Stimulated activated CD4-positive, alpha-beta T cell treated with anti-CD3 and anti-CD28 coated beads, Interleukin-1b, Interleukin-23, amount 100 ng/mL, for 1 hour (primary cell): ENCODE measurements at regions not wholly inside any gene's neighbourhood (a gene's known extent, or its start where the extent isn't known, plus 50 kb on each side); places are given as distances from the start of the nearest gene placed in this dataset.

Experiments
- DNase-seq, 2 donors: peaks; one replicate each; pipeline ENCODE4 v3.0.0-alpha.2; 2020; ENCODE audit warnings: low read depth in 2 of 2

DNA sequence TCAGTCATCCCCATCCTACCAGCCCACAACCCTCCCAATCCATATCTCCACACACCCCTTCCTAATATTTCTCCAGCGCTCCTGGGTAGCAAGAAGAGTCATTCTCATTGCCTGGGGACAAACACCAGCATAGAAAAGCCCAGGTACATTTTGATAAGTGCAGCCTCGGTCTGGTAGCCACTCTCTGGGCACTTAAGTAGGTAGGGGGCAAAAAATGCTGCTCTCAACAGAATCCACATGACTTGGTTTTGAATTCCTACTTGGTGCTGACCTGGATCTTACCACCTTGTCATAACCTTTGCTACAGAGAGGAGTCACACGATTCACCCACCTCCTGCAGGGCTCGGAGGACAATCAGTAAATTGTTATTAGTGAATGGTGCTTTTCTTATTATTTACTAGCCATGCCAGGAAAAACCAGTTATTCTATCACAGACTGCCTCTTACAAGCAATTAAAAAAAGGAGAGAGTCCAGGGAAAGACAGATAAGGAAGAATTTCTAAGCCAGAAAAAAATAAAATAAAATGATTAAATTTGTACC is 249.1 kb downstream of the LY86 start:
- no peak for DNase-seq

GRCh38 chr6:6840831-6841291 is 252.3 kb downstream of the LY86 start:
- DNase-seq, result no peak

GRCh38 chr6:6841571-6841970 is 253.1 kb downstream of the LY86 start:
- DNase-seq, result no peak

DNA sequence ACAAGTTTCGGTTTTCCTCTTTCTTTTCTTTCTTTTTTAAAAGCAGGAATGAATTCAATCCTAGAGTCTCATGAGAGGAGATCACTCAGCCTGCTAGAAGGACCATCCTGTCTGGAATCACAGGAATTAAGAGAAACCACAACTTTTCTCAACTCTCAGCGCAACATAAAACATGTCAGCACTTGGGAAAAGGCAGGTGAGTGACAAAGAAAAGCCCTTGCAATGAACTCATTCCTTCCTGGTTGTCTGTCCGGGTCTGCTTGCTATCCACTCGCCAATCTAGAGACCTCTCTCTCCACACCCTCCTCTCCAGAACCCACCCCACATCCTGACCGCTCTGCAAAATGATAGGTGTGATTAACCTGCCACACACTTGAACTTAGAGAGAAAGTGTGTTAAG is 253.8 kb downstream of the LY86 start:
- DNase-seq, result no peak

DNA sequence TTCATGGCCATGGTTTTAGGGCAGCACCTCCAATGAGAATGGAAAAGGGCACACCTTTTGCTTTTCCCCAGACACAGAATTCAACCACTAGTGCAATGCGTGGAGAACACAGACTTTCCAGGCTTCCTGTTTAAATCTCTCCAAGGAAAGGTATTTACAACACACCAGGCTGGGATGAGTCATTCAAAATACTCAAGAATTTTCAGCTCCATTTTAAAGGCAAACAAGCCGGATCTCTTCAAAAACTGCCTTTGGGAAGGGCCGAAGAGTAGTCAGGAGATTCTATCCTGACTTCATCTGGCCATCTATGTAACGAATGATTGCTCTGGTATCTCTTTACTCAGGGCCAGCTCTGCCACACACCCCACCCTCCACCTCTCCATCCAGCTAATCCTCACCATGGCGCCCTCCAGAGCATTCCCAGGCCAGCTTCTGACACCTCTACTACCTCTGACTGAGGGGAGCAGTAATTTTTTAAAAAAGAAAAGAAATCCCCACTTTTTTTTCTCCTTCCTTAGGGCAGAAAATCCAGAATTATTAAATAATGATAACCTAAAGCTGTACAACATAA is 254.6 kb downstream of the LY86 start:
- no peak for DNase-seq

DNA sequence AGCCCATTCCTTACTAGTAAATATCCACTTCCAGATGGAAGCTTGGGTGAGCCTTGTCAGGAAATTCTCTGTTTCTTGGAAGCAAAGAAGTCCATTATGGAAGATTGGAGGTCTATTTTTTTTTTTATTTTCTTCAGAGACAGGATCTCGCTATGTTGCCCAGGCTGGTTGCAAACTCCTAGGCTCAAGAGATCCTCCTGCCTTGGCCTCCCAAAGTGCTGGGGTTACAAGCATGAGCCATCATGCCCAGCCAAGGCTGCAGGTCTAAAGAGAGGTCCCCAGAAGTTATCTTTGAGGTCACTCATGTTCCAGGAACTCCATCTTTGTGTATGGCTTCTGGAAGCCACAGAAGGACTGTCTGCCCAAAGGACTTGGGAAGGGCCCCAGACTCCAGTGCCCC is 255.3 kb downstream of the LY86 start:
- no peak for DNase-seq

GRCh38 chr6:6844530-6844929 is 256.0 kb downstream of the LY86 start:
- no peak for DNase-seq

DNA sequence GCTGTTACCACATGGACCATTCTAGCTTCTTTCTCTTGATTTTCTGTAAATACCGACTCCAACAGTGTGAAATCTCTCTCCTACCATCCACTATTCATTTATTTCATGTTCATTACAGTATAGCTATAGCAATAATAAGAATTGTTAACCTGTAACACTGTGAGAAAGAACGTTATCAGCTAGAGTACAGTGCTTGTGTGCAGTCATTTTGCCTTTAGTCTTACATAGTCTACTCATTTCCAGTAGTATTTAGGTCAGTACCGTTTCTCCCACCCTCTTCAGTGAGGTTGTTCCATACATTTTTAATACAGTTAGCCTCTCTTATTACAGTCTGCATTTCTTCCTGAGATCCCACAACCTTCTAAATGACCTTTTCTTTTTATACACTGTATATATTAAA is 257.1 kb downstream of the LY86 start:
- DNase-seq, result no peak

DNA sequence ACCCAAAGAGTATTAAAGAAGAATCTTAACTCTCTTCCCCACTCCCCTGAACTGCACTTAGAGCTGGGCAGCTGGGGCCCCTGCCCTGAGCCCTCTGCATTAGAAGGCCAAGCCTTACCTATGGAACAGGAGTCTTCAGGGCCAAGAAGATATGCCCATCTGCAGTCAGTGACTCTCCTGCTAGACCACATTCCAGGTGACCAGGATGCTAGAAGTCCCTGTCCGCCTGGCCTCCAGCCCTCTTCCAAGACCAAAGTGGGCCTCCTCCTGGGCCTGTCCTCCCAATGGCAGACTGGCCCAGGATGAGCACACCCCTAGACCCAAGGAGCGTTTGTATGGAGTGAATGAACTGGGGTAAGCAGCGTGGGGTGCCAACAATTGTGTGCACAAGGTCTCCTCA is 259.1 kb downstream of the LY86 start:
- no peak for DNase-seq

- no peak for DNase-seq
Measured at GRCh38 chr6:6851059-6851948, 256.5 kb upstream of the RREB1 start.

GRCh38 chr6:6851949-6852261 is 255.9 kb upstream of the RREB1 start:
- no peak for DNase-seq

- DNase-seq, result no peak
Measured at GRCh38 chr6:6856538-6857523, 250.9 kb upstream of the RREB1 start.

DNA sequence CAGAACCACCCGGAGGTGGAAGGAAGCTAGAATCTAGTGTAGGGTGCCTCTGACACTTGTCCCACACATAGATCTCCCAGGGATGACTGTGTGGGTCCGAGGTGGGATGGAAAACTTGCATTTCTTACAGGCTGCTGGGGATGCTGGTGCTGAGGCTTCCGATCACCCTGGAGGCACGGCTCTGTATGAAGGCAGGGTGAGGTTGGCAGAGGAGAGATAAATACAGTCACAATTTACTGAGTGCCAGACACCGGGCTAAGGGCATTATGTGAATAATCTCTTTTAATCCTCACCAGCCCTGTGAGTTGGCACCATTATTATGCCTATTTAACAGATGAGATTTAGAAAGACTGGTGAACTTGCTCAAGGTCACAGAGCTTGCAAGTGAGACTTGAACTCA is 250.2 kb upstream of the RREB1 start:
- no peak for DNase-seq

DNA sequence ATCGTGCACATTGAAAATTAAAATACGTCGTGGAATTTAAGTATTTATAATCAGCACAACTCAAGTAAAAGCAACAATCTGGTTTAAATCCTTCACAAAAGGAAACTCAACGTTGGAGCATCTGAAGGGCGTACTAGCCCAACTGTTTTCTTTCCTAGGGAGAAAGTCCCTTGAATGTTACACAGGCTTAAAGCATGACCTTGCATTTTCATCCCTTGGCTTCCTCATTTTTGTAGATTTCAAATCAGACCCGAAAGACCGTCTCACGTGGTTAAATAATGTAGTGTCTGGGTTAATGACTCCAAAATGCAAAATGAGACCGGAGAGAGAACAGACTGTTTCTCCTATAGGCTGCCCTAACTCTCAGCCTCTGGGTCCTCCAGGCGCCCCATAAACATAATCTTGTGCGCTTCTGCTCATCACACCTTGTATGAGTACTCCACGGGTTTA is 249.2 kb upstream of the RREB1 start:
- no peak for DNase-seq

DNA sequence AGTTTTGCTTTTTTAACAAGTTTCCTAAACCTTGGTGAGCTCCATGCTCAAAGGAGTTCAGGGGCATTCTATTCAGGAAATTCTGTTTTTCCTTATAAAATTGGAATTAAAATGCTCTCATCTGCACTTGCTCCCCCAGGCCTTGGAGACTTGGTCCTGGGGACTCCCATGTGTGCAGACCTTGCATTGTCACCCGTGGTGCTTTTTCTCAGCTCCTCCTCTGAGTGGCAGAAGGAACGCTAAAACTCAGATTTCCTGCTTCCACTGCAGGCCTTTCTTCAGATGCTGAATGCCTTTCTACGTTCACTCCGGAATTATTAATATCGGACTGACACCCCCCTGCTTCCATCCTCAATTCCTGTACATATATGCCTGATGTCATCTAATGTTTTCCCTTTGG is 248.7 kb upstream of the RREB1 start:
- no peak for DNase-seq

- no peak for DNase-seq
Measured at GRCh38 chr6:6859722-6860121, 248.0 kb upstream of the RREB1 start.

DNA sequence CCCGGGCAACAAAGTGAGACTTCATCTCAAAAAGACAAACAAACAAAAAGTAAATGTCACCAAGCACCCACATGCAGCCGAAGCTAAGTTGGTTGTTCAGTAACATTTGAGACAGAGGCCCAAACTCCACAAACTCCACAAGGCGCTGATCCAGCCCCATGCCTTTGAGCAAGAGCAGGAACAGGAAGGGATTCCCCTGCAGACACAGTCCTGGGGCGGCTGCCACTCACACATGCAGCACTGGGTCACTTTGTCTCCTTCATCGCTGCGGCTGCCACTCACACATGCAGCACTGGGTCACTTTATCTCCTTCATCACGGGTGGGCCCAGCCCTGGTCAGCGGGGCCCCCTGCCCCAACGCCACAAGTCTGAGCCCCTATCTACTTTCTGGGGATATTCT is 246.9 kb upstream of the RREB1 start:
- DNase-seq, result no peak

- no peak for DNase-seq
Measured at GRCh38 chr6:6861351-6861894, 246.3 kb upstream of the RREB1 start.

DNA sequence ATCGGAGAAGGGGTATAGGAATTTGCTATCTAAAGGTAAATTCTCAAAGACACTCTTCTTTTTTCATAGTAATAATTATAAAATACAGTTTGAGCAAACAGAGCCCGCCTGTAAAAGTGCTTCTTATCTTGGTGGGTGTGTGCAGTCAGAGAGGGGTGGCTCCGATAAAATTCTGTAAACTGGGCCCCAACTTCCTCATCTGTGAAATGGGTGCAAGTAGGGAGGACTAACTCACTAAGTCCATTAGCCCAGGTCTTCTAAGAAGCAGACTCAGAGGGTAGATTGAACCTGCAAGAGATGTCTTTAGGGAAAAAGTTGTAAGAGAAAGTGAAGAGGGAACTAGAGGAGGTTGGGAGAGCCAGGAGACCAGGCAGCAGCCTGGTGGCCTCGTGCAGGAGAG is 245.8 kb upstream of the RREB1 start:
- no peak for DNase-seq

DNA sequence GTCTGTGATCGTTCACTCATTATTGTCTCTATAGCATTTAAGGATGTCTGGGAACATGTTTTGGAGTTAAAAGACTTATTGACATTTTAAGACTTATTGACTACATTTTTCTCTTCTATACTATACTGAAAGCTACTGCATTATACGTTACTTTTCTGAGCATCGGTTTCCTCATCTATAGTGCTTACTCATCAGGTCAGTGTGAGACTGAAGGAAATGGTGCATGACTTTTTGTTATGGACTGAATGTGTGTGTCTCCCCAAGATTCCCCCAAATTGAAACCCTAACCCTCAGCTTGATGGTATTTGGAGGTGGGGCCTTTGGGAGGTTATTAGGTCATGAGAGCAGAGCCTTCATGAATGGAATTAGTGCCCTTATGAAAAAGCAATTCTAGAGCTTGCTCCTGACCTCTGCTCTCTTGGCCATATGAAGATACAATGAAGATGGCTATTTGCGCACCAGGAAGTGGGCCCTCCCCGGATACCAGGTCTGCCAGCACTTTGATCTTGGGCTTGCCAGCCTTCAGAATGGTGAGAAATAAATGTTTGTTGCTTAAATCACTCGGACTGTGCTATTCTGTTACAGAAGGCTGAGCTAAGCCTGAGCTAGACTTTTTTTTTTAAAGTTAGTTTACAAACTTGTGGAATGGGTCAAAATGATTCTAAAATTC is 243.7 kb upstream of the RREB1 start:
- DNase-seq, result no peak

- DNase-seq, result no peak
Measured at GRCh38 chr6:6865611-6866010, 242.2 kb upstream of the RREB1 start.
